Natural killer cell (primary cell): ENCODE measurements at regions not wholly inside any gene's neighbourhood (a gene's known extent, or its start where the extent isn't known, plus 50 kb on each side); places are given as distances from the start of the nearest gene placed in this dataset.

ENCODE experiments used
- ATAC-seq, 3 donors: fragments of 150-1000 bp in 2 of 3; fragments of 200-7000 bp in 1 of 3; cut with Tn5 transposase; 1 replicate in 1 of 3; 2 replicates in 2 of 3; pipeline ENCODE4 v1.10.0; 2021; ENCODE audit warnings: mild to moderate bottlenecking in 2 of 3, moderate library complexity in 2 of 3
- DNase-seq, 2 donors: peaks; one replicate each; pipeline versions ENCODE4 v3.0.0 to v3.0.0-alpha.2; 2013 to 2021; ENCODE audit warnings: mixed read lengths in 1 of 2
- H3K27ac ChIP-seq: one replicate; pipeline ENCODE4 v1.5.1; 2013; ENCODE audit warnings: mild to moderate bottlenecking, low read length
- H3K27me3 ChIP-seq: one replicate; pipeline ENCODE4 v1.6.1; 2013; ENCODE audit warnings: low read length; ENCODE audit not compliant: control insufficient read depth, insufficient read depth
- H3K36me3 ChIP-seq: one replicate; pipeline ENCODE4 v1.6.1; 2013; ENCODE audit warnings: low read length; ENCODE audit not compliant: control insufficient read depth, insufficient read depth
- H3K4me1 ChIP-seq: one replicate; pipeline ENCODE4 v1.6.1; 2013; ENCODE audit warnings: low read length; ENCODE audit not compliant: control insufficient read depth, insufficient read depth
- H3K4me3 ChIP-seq: one replicate; pipeline ENCODE4 v1.5.1; 2013; ENCODE audit warnings: low read length
- H3K9me3 ChIP-seq: one replicate; pipeline ENCODE4 v1.6.1; 2013; ENCODE audit warnings: low read length; ENCODE audit not compliant: control insufficient read depth, insufficient read depth
- H3K27ac Mint-ChIP-seq, 2 donors: one replicate each; pipeline ENCODE4 v1.8.0; 2022; ENCODE audit warnings: mild to moderate bottlenecking in 2 of 2, mixed read lengths in 2 of 2, moderate library complexity in 1 of 2
- H3K27me3 Mint-ChIP-seq, 2 donors: one replicate each; pipeline ENCODE4 v1.8.0; 2022; ENCODE audit warnings: low read depth in 2 of 2, mixed read lengths in 2 of 2
- H3K36me3 Mint-ChIP-seq: one replicate; pipeline ENCODE4 v1.8.0; 2022; ENCODE audit warnings: mixed read lengths
- H3K4me1 Mint-ChIP-seq, 2 donors: one replicate each; pipeline ENCODE4 v1.8.0; 2022; ENCODE audit warnings: mixed read lengths in 2 of 2
- H3K4me3 Mint-ChIP-seq: one replicate; pipeline ENCODE4 v1.8.0; 2022; ENCODE audit warnings: mild to moderate bottlenecking, moderate library complexity, mixed read lengths
- H3K9me3 Mint-ChIP-seq, 2 donors: one replicate each; pipeline ENCODE4 v1.8.0; 2022; ENCODE audit warnings: mixed read lengths in 2 of 2
- WGBS: methylation state at CpG from one replicate; pipeline ENCODE4 v1.1.7; 2013; ENCODE audit warnings: missing lambda C conversion rate; ENCODE audit not compliant: insufficient coverage; 5-methylcytosine and 5-hydroxymethylcytosine counted together
- intact Hi-C: fragments of 100-400 bp; cut with micrococcal nuclease; formaldehyde crosslinking; loops from one replicate; pipeline ENCODE4 v1.14.2; 2022
- TF ChIP-seq, protein P1 (sequence below): fragments of 200-600 bp; IDR thresholded peaks from one replicate; pipeline ENCODE4 v1.8.0; 2022; ENCODE audit warnings: antibody characterized with exemption

- WGBS = 90% methylated on average over 3 of the region's 3 CpGs
- H3K9me3 ChIP-seq = no peaks in the 10 kb centered on the region
- DNase-seq = no peak
- no peak overlapping the region for H3K27ac ChIP-seq
- Mint-ChIP-seq H3K9me3 (peaks cover 3% of the 10 kb centered on the region in 2 donors), H3K27ac (no peak overlapping the region), H3K4me1 (peaks cover 6% of the 10 kb centered on the region in 2 donors), H3K27me3 (no peaks in the 10 kb centered on the region), H3K4me3 (no peak overlapping the region), H3K36me3 (no peaks in the 10 kb centered on the region)
- no peak for ATAC-seq
- no peaks in the 10 kb centered on the region for H3K4me1 ChIP-seq
- TF ChIP-seq, protein P1, sequence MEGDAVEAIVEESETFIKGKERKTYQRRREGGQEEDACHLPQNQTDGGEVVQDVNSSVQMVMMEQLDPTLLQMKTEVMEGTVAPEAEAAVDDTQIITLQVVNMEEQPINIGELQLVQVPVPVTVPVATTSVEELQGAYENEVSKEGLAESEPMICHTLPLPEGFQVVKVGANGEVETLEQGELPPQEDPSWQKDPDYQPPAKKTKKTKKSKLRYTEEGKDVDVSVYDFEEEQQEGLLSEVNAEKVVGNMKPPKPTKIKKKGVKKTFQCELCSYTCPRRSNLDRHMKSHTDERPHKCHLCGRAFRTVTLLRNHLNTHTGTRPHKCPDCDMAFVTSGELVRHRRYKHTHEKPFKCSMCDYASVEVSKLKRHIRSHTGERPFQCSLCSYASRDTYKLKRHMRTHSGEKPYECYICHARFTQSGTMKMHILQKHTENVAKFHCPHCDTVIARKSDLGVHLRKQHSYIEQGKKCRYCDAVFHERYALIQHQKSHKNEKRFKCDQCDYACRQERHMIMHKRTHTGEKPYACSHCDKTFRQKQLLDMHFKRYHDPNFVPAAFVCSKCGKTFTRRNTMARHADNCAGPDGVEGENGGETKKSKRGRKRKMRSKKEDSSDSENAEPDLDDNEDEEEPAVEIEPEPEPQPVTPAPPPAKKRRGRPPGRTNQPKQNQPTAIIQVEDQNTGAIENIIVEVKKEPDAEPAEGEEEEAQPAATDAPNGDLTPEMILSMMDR = no peak
- H3K4me3 ChIP-seq = no peak overlapping the region
- no peaks in the 10 kb centered on the region for H3K27me3 ChIP-seq
- H3K36me3 ChIP-seq = no peaks in the 10 kb centered on the region
- intact Hi-C loops = no loop called here
These were observed 1462.1 kb upstream of the RAG2 start for GRCh38 chr11:38060136-38060535.

GRCh38 chr11:38046571-38047135 lies 1448.6 kb upstream of the RAG2 start:
- no peak overlapping the region for H3K27ac Mint-ChIP-seq
- Histone ChIP-seq H3K36me3 (no peaks in the 10 kb centered on the region), H3K4me3 (no peak overlapping the region), H3K27me3 (no peaks in the 10 kb centered on the region), H3K27ac (no peak overlapping the region), H3K9me3 (no peaks in the 10 kb centered on the region), H3K4me1 (no peaks in the 10 kb centered on the region)
- no peaks in the 10 kb centered on the region for H3K9me3 Mint-ChIP-seq
- WGBS = 83% methylated on average over 3 of the region's 4 CpGs
- no peak for DNase-seq
- TF ChIP-seq, protein P1 = no peak
- no peak for ATAC-seq
- no peak overlapping the region for H3K4me3 Mint-ChIP-seq
- H3K4me1 Mint-ChIP-seq = no peaks in the 10 kb centered on the region
- intact Hi-C loops = no loop called here
- no peaks in the 10 kb centered on the region for H3K27me3 Mint-ChIP-seq
- H3K36me3 Mint-ChIP-seq = no peaks in the 10 kb centered on the region

GRCh38 chr11:38043060-38043459 lies 1445.0 kb upstream of the RAG2 start:
- H3K36me3 ChIP-seq = no peaks in the 10 kb centered on the region
- no peak overlapping the region for H3K4me3 ChIP-seq
- no peaks in the 10 kb centered on the region for H3K36me3 Mint-ChIP-seq
- ATAC-seq (no peak), DNase-seq (no peak)
- no peak overlapping the region for H3K4me3 Mint-ChIP-seq
- intact Hi-C loops = no loop called here
- H3K4me1 Mint-ChIP-seq = no peaks in the 10 kb centered on the region
- no peaks in the 10 kb centered on the region for H3K9me3 Mint-ChIP-seq
- H3K27me3 ChIP-seq = no peaks in the 10 kb centered on the region
- no peak overlapping the region for H3K27ac Mint-ChIP-seq
- WGBS = no CpG with 5 or more reads among the region's 3 CpGs
- no peaks in the 10 kb centered on the region for H3K9me3 ChIP-seq
- H3K4me1 ChIP-seq = no peaks in the 10 kb centered on the region
- no peak overlapping the region for H3K27ac ChIP-seq
- H3K27me3 Mint-ChIP-seq = no peaks in the 10 kb centered on the region
- TF ChIP-seq, protein P1 = no peak

DNA sequence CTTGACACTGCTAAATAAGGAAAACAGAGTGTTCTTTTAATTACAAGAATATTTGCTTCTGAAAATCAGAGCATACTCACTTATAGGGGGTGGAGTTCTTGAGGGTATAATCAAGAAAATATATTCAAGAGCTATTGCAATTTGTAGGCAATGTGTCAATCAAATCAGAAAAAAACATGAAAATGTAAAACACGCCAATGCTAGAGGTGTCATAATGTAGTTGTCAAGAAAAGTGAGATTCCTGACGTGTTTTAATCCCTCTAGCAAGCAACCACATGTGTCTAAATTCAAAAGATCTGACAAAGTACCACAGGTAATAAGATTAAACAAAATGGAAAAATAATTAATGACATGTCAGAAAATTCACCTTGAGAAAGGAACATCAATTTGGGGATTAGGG lies 1440.7 kb upstream of the RAG2 start:
- TF ChIP-seq, protein P1 = no peak
- DNase-seq (no peak), ATAC-seq (no peak)
- 100% methylated on average over 1 of the region's 2 CpGs for WGBS
- H3K27me3 ChIP-seq = no peaks in the 10 kb centered on the region
- no peak overlapping the region for H3K27ac ChIP-seq
- no peaks in the 10 kb centered on the region for H3K4me1 Mint-ChIP-seq
- intact Hi-C loops = no loop called here
- H3K9me3 Mint-ChIP-seq = peaks cover 3 to 6% of the 10 kb centered on the region in 2 donors
- H3K27me3 Mint-ChIP-seq = no peaks in the 10 kb centered on the region
- H3K4me3 ChIP-seq = no peak overlapping the region
- no peak overlapping the region for H3K27ac Mint-ChIP-seq
- no peak overlapping the region for H3K4me3 Mint-ChIP-seq
- H3K36me3 Mint-ChIP-seq = no peaks in the 10 kb centered on the region
- no peaks in the 10 kb centered on the region for H3K9me3 ChIP-seq
- no peaks in the 10 kb centered on the region for H3K36me3 ChIP-seq
- no peaks in the 10 kb centered on the region for H3K4me1 ChIP-seq
